DMS53 (cell line): ENCODE measurements at regions not wholly inside any gene's neighbourhood (a gene's known extent, or its start where the extent isn't known, plus 50 kb on each side); places are given as distances from the start of the nearest gene placed in this dataset.
A peak's percentile ranks its signal among the peaks of the same experiment; 100 is the strongest.
"Not testable (repeated sequence)": the region's sequence is repeated elsewhere in the genome, so short reads cannot be mapped to it uniquely, and the experiment has no call there.

Source experiments
- DNase-seq: peaks from one replicate; lab custom pipeline; 2025; lab: John Stamatoyannopoulos, UW

GRCh38 chr6:9101920-9102319 is 666.6 kb upstream of the SLC35B3 start:
- DNase-seq, result peak; percentile 2

DNA sequence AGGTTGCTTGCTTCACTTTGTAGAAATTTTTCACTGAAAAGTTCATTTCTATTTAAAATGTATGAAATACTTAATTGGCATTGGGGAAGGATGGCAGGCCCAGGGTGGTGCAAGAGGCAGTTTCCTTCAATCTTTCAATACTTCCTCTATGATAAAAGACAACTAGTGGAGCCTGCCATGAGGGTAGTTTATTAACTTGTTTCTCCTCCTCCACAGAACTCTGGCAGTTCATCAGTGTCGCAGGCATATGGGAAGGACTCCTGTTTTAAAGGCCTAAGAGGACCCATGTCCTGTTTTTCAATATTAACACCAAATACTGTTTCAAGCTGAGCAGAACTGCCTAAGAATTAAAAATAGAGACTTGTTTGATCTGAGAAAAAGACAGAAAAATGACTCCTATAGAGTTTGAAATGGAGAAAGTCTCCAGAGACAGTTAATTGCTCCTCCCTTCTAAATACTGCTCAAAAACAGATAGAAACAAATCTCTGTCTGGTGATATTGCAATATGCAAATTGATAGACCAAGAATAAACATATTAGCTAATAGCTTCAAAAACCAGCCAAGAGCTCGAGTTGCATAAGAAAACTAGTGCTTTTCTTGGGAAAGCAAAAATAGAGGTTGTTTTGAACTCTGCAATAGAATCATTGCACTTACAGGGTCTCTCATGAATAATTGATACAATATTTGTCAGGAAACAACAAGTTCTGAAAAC is 665.7 kb upstream of the SLC35B3 start:
- no peak for DNase-seq

GRCh38 chr6:9095729-9096128 is 660.4 kb upstream of the SLC35B3 start:
- DNase-seq, result no peak

GRCh38 chr6:9095137-9095536 is 659.8 kb upstream of the SLC35B3 start:
- no peak for DNase-seq

- no peak for DNase-seq
Measured at GRCh38 chr6:9089724-9090123, 654.4 kb upstream of the SLC35B3 start.

GRCh38 chr6:9087470-9087869 is 652.1 kb upstream of the SLC35B3 start:
- DNase-seq, result no peak

DNA sequence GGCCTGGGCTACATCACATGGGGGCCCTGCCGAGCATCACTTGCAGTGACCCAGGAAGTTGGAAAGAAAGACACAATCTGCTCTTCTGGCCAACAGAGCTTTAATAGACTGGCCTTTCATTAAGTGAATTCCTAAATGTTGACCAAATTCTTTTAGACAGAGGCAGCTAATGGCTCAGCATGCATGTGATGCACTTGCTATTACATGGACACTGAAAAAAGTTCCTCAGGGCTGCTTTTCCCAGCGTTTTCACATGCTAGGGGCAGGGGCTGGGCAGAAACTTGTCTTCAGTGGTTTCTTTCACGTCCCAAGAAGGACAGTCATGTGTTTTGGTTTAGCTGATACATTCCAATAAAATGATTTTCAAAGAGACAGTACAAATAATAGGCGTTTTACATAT is 651.0 kb upstream of the SLC35B3 start:
- DNase-seq, result no peak

GRCh38 chr6:9085709-9086070 is 650.3 kb upstream of the SLC35B3 start:
- no peak for DNase-seq

DNA sequence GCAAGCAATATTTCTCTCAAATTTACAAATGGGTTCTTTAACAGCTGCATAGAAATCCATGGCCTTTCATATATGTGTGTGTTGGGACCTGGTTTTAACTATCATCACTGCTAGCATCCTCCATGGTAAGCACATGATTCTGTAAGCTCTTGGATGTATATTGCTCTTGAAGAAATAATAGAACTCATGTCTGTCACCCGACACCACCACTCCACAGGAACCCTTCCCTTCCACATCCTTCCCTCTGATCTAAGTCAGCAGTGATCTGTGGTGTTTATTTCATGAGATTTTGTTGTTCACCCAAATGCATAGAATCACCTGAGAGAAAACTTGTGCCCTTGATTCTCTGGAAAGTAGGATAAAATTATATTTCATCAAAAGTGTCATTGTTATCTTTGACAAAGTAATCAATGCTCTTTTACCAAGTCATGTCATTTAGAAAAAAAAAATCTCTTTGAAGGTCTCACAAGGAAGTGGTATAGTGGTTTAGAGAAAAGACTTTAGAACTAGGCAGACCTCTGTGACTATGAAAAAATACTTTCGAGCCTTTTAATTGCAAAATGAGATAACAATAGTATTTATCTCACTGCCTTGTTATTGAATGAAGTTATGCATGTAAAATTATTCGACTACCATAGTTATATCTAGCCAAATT is 649.8 kb upstream of the SLC35B3 start:
- peak; percentile 11 for DNase-seq

GRCh38 chr6:9083108-9083507 is 647.8 kb upstream of the SLC35B3 start:
- no peak for DNase-seq

- no peak for DNase-seq
Measured at GRCh38 chr6:9066726-9067125, 631.4 kb upstream of the SLC35B3 start.

GRCh38 chr6:9064156-9064555 is 628.8 kb upstream of the SLC35B3 start:
- peak; percentile 71 for DNase-seq

- DNase-seq, result no peak
Measured at GRCh38 chr6:9062596-9062995, 627.3 kb upstream of the SLC35B3 start.

GRCh38 chr6:9057937-9058336 is 622.6 kb upstream of the SLC35B3 start:
- DNase-seq, result no peak

- DNase-seq, result no peak
Measured at GRCh38 chr6:9056556-9056955, 621.2 kb upstream of the SLC35B3 start.

DNA sequence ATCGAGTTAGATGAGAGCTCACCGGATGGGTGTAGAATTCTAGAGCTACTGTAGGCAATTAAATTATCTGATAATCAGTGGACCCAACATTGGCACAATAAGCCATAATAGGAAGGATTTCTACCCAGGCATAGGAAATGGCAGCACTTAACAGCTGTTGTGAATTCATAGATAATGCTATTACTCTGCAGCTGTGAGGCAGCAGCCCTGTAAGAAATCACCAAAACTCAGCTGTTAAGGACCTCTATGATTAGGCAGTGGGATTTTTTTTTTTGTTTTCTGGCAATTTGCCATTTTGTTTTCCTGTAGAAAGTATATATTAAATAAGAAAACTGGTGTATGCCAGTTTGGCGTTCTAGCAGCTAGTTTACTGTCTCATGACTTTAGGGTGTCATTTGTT is 609.1 kb upstream of the SLC35B3 start:
- no peak for DNase-seq

GRCh38 chr6:9040718-9041117 is 605.4 kb upstream of the SLC35B3 start:
- DNase-seq, result no peak

- peak; percentile 22 for DNase-seq
Measured at GRCh38 chr6:9039258-9039657, 603.9 kb upstream of the SLC35B3 start.

- no peak for DNase-seq
Measured at GRCh38 chr6:9028086-9028485, 592.7 kb upstream of the SLC35B3 start.

GRCh38 chr6:9025796-9026394 is 590.5 kb upstream of the SLC35B3 start:
- DNase-seq, result no peak

GRCh38 chr6:9025228-9025627 is 589.9 kb upstream of the SLC35B3 start:
- no peak for DNase-seq

DNA sequence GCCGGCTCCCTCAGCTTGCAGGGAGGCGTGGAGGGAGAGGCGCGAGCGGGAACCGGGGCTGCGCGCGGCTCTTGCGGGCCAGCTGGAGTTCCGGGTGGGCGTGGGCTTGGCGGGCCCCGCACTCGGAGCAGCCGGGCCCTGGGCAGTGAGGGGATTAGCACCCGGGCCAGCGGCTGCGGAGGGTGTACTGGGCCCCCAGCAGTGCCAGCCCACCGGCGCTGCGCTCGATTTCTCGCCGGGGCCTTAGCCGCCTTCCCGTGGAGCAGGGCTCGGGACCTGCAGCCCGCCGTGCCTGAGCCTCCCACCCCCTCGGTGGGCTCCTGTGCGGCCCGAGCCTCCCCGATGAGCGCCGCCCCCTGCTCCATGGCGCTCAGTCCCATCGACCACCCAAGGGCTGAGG is 588.9 kb upstream of the SLC35B3 start:
- DNase-seq, result not testable (repeated sequence)

DNA sequence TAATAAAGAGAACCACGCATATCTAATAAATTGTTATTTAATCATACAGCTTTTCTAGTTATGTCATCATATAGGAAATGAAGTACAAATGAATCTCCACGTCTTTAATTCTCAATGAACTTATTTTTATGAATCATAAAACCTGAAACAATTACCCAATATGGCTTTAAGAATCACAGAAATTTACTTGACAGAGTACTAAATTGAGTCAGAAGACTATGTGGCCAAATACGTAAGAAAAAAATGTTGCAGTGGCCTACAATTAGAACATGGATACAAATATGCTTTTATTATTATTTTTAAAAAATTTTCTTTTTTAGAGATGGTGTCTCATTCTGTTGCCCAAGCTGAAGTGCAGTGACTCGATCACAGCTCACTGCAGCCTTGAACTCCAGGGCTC is 584.7 kb upstream of the SLC35B3 start:
- DNase-seq, result no peak

DNA sequence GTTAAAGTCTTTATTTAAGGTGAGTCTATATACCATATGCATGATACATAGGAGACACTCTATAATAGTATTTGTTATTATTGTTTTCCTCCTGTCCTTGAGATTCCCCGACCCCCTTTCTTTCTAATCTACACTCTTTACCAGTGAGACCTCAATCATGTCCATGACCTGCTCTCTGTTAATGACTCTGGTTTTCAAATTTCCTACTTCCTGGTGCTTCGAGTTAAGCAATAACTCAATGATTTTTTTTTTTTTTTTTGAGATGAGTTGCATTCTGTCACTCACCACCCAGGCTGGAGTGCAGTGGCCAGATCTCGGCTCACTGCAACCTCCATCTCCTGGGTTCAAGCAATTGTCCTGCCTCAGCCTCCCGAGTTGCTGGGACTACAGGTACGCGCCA is 574.6 kb upstream of the SLC35B3 start:
- peak; percentile 25 for DNase-seq
